Gastroesophageal sphincter (tissue), 4 donors: ENCODE measurements at regions not wholly inside any gene's neighbourhood (a gene's known extent, or its start where the extent isn't known, plus 50 kb on each side); places are given as distances from the start of the nearest gene placed in this dataset.
"Not testable (repeated sequence)": the region's sequence is repeated elsewhere in the genome, so short reads cannot be mapped to it uniquely, and the experiment has no call there.

ENCODE experiments used
- ATAC-seq: fragments of 150-250 bp; one replicate; pipeline ENCODE4 v1.9.1; 2016; ENCODE audit warnings: mild to moderate bottlenecking, moderate library complexity
- H3K27ac ChIP-seq, 4 donors: fragments of 200-600 bp; sonication (generic) in 3 of 4; 1 replicate in 3 of 4; 2 replicates in 1 of 4; pipeline ENCODE4 v1.5.1; 2016 to 2019
- H3K27me3 ChIP-seq: fragments of 200-600 bp; sonication (generic); one replicate; pipeline ENCODE4 v1.5.1; 2019
- H3K36me3 ChIP-seq, 2 donors: fragments of 200-600 bp; sonication (generic); one replicate each; pipeline ENCODE4 v1.5.1; 2019; ENCODE audit warnings: control low read depth in 1 of 2
- H3K4me1 ChIP-seq, 3 donors: fragments of 200-600 bp; sonication (generic); 1 replicate in 2 of 3; 2 replicates in 1 of 3; pipeline ENCODE4 v1.5.1; 2016 to 2019; ENCODE audit warnings: control low read depth in 2 of 3
- H3K4me3 ChIP-seq, 2 donors: fragments of 200-600 bp; sonication (generic); one replicate each; pipeline ENCODE4 v1.5.1; 2019; ENCODE audit warnings: mild to moderate bottlenecking in 1 of 2, moderate library complexity in 1 of 2
- H3K9me3 ChIP-seq, 3 donors: fragments of 200-600 bp; sonication (generic); one replicate each; pipeline ENCODE4 v1.5.1; 2017 to 2019; ENCODE audit warnings: control low read depth in 2 of 3
- CTCF ChIP-seq, 4 experiments: fragments of 200-600 bp in 2 of 4; fragments of 450-650 bp in 2 of 4; sonication (generic) in 1 of 4; IDR thresholded peaks; one replicate each; pipeline ENCODE4 v1.5.1; 2017 to 2019; ENCODE audit warnings: antibody characterized with exemption in 4 of 4, mild to moderate bottlenecking in 2 of 4, moderate library complexity in 2 of 4
- EP300 ChIP-seq: sonication (generic); formaldehyde crosslinking; IDR thresholded peaks from one replicate; pipeline ENCODE4 v1.6.1; 2017; ENCODE audit warnings: antibody characterized with exemption, mild to moderate bottlenecking
- POLR2A ChIP-seq, 2 donors: fragments of 450-650 bp; IDR thresholded peaks; one replicate each; pipeline ENCODE4 v1.6.1; 2017; ENCODE audit warnings: antibody characterized with exemption in 2 of 2, mild to moderate bottlenecking in 2 of 2, moderate library complexity in 1 of 2
- POLR2AphosphoS5 ChIP-seq: sonication (generic); formaldehyde crosslinking; IDR thresholded peaks from one replicate; pipeline ENCODE4 v1.6.1; 2017; ENCODE audit warnings: antibody characterized with exemption
- WGBS, 2 donors: methylation state at CpG; one replicate each; pipeline ENCODE4 v1.1.5; 2018; ENCODE audit warnings: low coverage in 1 of 2; 5-methylcytosine and 5-hydroxymethylcytosine counted together

- ATAC-seq: no peak
- Histone ChIP-seq H3K9me3 (no peaks in the 10 kb centered on the region), H3K4me3 (no peak overlapping the region), H3K27me3 (no peaks in the 10 kb centered on the region), H3K4me1 (no peaks in the 10 kb centered on the region), H3K36me3 (no peaks in the 10 kb centered on the region), H3K27ac (no peak overlapping the region)
- no peak for TF ChIP-seq POLR2A (IDR thresholded peaks at IDR 0.05)
- 77 to 88% methylated on average over 2 of the region's 2 CpGs for WGBS, 2 donors
Observed at GRCh38 chr6:65984089-65984488, 277.1 kb upstream of the EYS start.

- Histone ChIP-seq H3K9me3 (no peaks in the 10 kb centered on the region), H3K4me3 (no peak overlapping the region), H3K27ac (no peak overlapping the region), H3K36me3 (no peaks in the 10 kb centered on the region), H3K4me1 (no peaks in the 10 kb centered on the region), H3K27me3 (no peaks in the 10 kb centered on the region)
- WGBS, 2 donors: 35 to 50% methylated on average over 2 of the region's 2 CpGs
- ATAC-seq: no peak
- TF ChIP-seq POLR2AphosphoS5: no peak
- no peak for TF ChIP-seq EP300
- no peak for TF ChIP-seq CTCF (IDR thresholded peaks at IDR 0.05)
- no peak for TF ChIP-seq POLR2A (IDR thresholded peaks at IDR 0.05)
Observed at GRCh38 chr6:65979120-65979519, 272.1 kb upstream of the EYS start.

GRCh38 chr6:65971252-65971651, 264.2 kb upstream of the EYS start:
- 89% methylated on average over 3 of the region's 9 CpGs; no CpG with 5 or more reads in 1 of the 2 donors for WGBS, 2 donors
- H3K27ac ChIP-seq, ATAC-seq, H3K4me1 ChIP-seq, H3K9me3 ChIP-seq, H3K4me3 ChIP-seq, H3K36me3 ChIP-seq, H3K27me3 ChIP-seq: not testable (repeated sequence)

- ATAC-seq: no peak
- Histone ChIP-seq H3K9me3 (no peaks in the 10 kb centered on the region), H3K27ac (no peak overlapping the region), H3K4me3 (no peak overlapping the region), H3K4me1 (no peaks in the 10 kb centered on the region), H3K36me3 (no peaks in the 10 kb centered on the region), H3K27me3 (no peaks in the 10 kb centered on the region)
- TF ChIP-seq POLR2A (IDR thresholded peaks at IDR 0.05) (no peak), POLR2AphosphoS5 (no peak), CTCF (IDR thresholded peaks at IDR 0.05) (no peak), EP300 (no peak)
Observed at GRCh38 chr6:65964261-65964660, 257.2 kb upstream of the EYS start.

- 96 to 97% methylated on average over 3 of the region's 3 CpGs for WGBS, 2 donors
- Histone ChIP-seq H3K36me3 (no peaks in the 10 kb centered on the region), H3K4me3 (no peak overlapping the region), H3K4me1 (no peaks in the 10 kb centered on the region), H3K27me3 (no peaks in the 10 kb centered on the region), H3K9me3 (no peaks in the 10 kb centered on the region), H3K27ac (no peak overlapping the region)
- no peak for ATAC-seq
- TF ChIP-seq POLR2A (IDR thresholded peaks at IDR 0.05) (no peak), EP300 (no peak), POLR2AphosphoS5 (no peak), CTCF (IDR thresholded peaks at IDR 0.05) (no peak)
Observed at GRCh38 chr6:65955034-65955433, 248.0 kb upstream of the EYS start.

GRCh38 chr6:65948062-65948461, 241.0 kb upstream of the EYS start:
- ATAC-seq: no peak
- Histone ChIP-seq H3K4me1 (no peaks in the 10 kb centered on the region), H3K4me3 (no peak overlapping the region), H3K36me3 (no peaks in the 10 kb centered on the region), H3K27ac (no peak overlapping the region), H3K9me3 (no peaks in the 10 kb centered on the region), H3K27me3 (no peaks in the 10 kb centered on the region)
- 96 to 100% methylated on average over 1 of the region's 1 CpG for WGBS, 2 donors
- TF ChIP-seq EP300: no peak
- TF ChIP-seq CTCF (IDR thresholded peaks at IDR 0.05): no peak
- no peak for TF ChIP-seq POLR2AphosphoS5
- no peak for TF ChIP-seq POLR2A (IDR thresholded peaks at IDR 0.05)
